HCT116 (cell line): ENCODE measurements at regions not wholly inside any gene's neighbourhood (a gene's known extent, or its start where the extent isn't known, plus 50 kb on each side); places are given as distances from the start of the nearest gene placed in this dataset.

ENCODE experiments used
- POLR2A ChIP-seq: IDR thresholded peaks from 2 replicates; pipeline ENCODE4 v1.7.0; 2011; ENCODE audit warnings: borderline replicate concordance; ENCODE audit not compliant: insufficient read depth, insufficient read length; ENCODE audit errors: extremely low read depth
- TF ChIP-seq, protein P1 (sequence below), 3 experiments: fragments of 200-600 bp in 1 of 3; sonication (generic) in 1 of 3; IDR thresholded peaks in 2 of 3; conservative IDR thresholded peaks in 1 of 3; 2 replicates each; pipeline ENCODE4 v1.5.1; 2012 to 2017; ENCODE audit warnings: low read depth in 2 of 3, low read length in 2 of 3, antibody characterized with exemption in 1 of 3, borderline replicate concordance in 1 of 3, control low read depth in 1 of 3, mild to moderate bottlenecking in 1 of 3, mixed read lengths in 1 of 3, mixed run types in 1 of 3, moderate library complexity in 1 of 3; ENCODE audit not compliant: insufficient read depth in 1 of 3
- TF ChIP-seq, protein P2 (sequence below): IDR thresholded peaks from 2 replicates; pipeline ENCODE4 v1.6.1; 2012

DNA sequence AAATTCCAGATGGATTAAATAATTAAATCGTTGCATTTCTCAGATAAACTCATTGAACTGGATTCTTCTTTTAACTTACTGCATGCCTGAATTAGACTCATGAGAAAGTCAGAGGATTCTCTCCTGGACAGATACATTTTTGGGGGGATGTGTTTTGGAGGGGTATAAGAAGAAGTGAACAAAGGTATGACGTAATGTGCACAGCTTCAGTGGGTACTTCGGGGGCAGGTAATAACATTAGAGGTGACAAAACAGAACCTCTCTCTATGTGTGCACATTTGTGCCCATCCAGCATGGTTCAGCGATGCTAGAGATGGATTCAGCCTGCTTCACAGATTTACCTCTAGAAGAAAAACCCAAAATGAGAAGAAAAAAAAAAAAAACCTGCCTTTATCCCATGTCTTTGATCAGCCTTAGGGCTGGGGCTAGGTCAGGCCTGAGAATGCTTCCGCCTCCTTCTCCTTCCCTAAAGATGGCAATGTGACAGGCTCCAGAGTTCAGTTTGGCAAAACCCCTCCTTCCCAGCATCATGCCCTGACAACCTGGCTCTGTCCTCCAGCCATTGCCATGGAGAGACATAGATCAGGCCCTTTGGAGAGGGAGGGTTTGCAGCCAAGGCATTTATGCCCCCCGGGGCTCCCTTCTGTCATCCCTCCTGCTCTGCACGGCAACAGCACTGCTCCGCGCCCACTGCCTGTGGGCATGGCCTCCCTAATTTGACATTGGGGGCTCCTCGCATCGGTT is 166.7 kb downstream of the KCNA5 start:
- TF ChIP-seq, protein P1, sequence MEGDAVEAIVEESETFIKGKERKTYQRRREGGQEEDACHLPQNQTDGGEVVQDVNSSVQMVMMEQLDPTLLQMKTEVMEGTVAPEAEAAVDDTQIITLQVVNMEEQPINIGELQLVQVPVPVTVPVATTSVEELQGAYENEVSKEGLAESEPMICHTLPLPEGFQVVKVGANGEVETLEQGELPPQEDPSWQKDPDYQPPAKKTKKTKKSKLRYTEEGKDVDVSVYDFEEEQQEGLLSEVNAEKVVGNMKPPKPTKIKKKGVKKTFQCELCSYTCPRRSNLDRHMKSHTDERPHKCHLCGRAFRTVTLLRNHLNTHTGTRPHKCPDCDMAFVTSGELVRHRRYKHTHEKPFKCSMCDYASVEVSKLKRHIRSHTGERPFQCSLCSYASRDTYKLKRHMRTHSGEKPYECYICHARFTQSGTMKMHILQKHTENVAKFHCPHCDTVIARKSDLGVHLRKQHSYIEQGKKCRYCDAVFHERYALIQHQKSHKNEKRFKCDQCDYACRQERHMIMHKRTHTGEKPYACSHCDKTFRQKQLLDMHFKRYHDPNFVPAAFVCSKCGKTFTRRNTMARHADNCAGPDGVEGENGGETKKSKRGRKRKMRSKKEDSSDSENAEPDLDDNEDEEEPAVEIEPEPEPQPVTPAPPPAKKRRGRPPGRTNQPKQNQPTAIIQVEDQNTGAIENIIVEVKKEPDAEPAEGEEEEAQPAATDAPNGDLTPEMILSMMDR (IDR thresholded peaks at IDR 0.05 in 2 of 3, conservative IDR thresholded peaks at IDR 0.05 in 1 of 3; ENCODE audit: borderline replicate concordance in 1 of 3, insufficient read depth in 1 of 3, low read depth in 2 of 3, low read length in 2 of 3) = no peak
- TF ChIP-seq, protein P2, sequence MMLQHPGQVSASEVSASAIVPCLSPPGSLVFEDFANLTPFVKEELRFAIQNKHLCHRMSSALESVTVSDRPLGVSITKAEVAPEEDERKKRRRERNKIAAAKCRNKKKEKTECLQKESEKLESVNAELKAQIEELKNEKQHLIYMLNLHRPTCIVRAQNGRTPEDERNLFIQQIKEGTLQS = no peak
- TF ChIP-seq POLR2A = no peak
